ENCODE measurements at regions not wholly inside any gene's neighbourhood (a gene's known extent, or its start where the extent isn't known, plus 50 kb on each side); places are given as distances from the start of the nearest gene placed in this dataset.
A peak's percentile ranks its signal among the peaks of the same experiment; 100 is the strongest.

GRCh38 chr3:194874783-194875182, 189.1 kb downstream of the FAM43A start:
- no peak overlapping the region for H4K12ac ChIP-seq (ENCODE audit: low read depth, low read length)
- no peak overlapping the region for H2BK5ac ChIP-seq (ENCODE audit: low read depth, low read length, poor library complexity)
- no peak overlapping the region for H2BK120ac ChIP-seq (ENCODE audit: insufficient read depth, low read length, poor library complexity)
- H2BK12ac ChIP-seq (ENCODE audit: low read length), result no peak overlapping the region
- peaks cover 8 to 9% of the 10 kb centered on the region in 2 experiments for H3K4me1 ChIP-seq (ENCODE audit: control insufficient read depth in 1 of 2, insufficient read depth in 2 of 2, low read length in 2 of 2)
- no peak overlapping the region for H4K8ac ChIP-seq (ENCODE audit: low read depth, low read length)
- H3K18ac ChIP-seq (ENCODE audit: low read length), result no peak overlapping the region
- no peaks in the 10 kb centered on the region for H3K79me2 ChIP-seq (ENCODE audit: control insufficient read depth, insufficient read depth, low read length, poor library complexity)
- no peak overlapping the region for H3K23ac ChIP-seq (ENCODE audit: low read length)
- WGBS (ENCODE audit: extremely low coverage, insufficient coverage, insufficient read length), result no CpG with 5 or more reads among the region's 9 CpGs
- H3K14ac ChIP-seq (ENCODE audit: low read length), result no peak overlapping the region
- H3K79me1 ChIP-seq (ENCODE audit: low read length), result peaks cover 6% of the 10 kb centered on the region
- no peak overlapping the region for H3K4me3 ChIP-seq (ENCODE audit: low read depth, low read length)
- no peak overlapping the region for H2AFZ ChIP-seq (ENCODE audit: insufficient read depth, low read length, poor library complexity)
- H3K9ac ChIP-seq (ENCODE audit: low read length), result no peak overlapping the region
- no peaks in the 10 kb centered on the region for H3K36me3 ChIP-seq (ENCODE audit: control insufficient read depth in 1 of 2, insufficient read depth in 2 of 2, low read length in 2 of 2)
- no peaks in the 10 kb centered on the region for H3K27me3 ChIP-seq (ENCODE audit: insufficient read depth, low read length)
- H2AK5ac ChIP-seq (ENCODE audit: low read length), result no peak overlapping the region
- H3K4ac ChIP-seq (ENCODE audit: low read depth, low read length), result no peak overlapping the region
- DNase-seq, result no peak
- peaks cover 10% of the 10 kb centered on the region for H3K9me3 ChIP-seq (ENCODE audit: insufficient read depth, low read depth, low read length)
- no peak overlapping the region for H3K27ac ChIP-seq (ENCODE audit: low read depth, low read length)
- H4K91ac ChIP-seq (ENCODE audit: low read depth, low read length), result no peak overlapping the region
- H3K4me2 ChIP-seq (ENCODE audit: low read length), result no peak overlapping the region

GRCh38 chr3:194875581-194876402, 190.1 kb downstream of the FAM43A start:
- Histone ChIP-seq H3K4me2 (ENCODE audit: low read length) (no peak overlapping the region), H4K91ac (ENCODE audit: low read depth, low read length) (no peak overlapping the region), H2AK5ac (ENCODE audit: low read length) (no peak overlapping the region), H3K4me1 (ENCODE audit: control insufficient read depth in 1 of 2, insufficient read depth in 2 of 2, low read length in 2 of 2) (peaks cover 8 to 9% of the 10 kb centered on the region in 2 experiments), H3K14ac (ENCODE audit: low read length) (no peak overlapping the region), H3K27me3 (ENCODE audit: insufficient read depth, low read length) (no peaks in the 10 kb centered on the region), H3K18ac (ENCODE audit: low read length) (no peak overlapping the region), H3K23ac (ENCODE audit: low read length) (no peak overlapping the region), H3K4ac (ENCODE audit: low read depth, low read length) (no peak overlapping the region), H2BK120ac (ENCODE audit: insufficient read depth, low read length, poor library complexity) (no peak overlapping the region), H2BK12ac (ENCODE audit: low read length) (no peak overlapping the region), H3K36me3 (ENCODE audit: control insufficient read depth in 1 of 2, insufficient read depth in 2 of 2, low read length in 2 of 2) (no peaks in the 10 kb centered on the region), H4K8ac (ENCODE audit: low read depth, low read length) (no peak overlapping the region), H3K27ac (ENCODE audit: low read depth, low read length) (no peak overlapping the region), H3K79me2 (ENCODE audit: control insufficient read depth, insufficient read depth, low read length, poor library complexity) (no peaks in the 10 kb centered on the region), H3K9me3 (ENCODE audit: insufficient read depth, low read depth, low read length) (peaks cover 7% of the 10 kb centered on the region), H2AFZ (ENCODE audit: insufficient read depth, low read length, poor library complexity) (no peak overlapping the region), H4K12ac (ENCODE audit: low read depth, low read length) (no peak overlapping the region), H3K79me1 (ENCODE audit: low read length) (peaks cover 6% of the 10 kb centered on the region), H3K4me3 (ENCODE audit: low read depth, low read length) (no peak overlapping the region), H3K9ac (ENCODE audit: low read length) (no peak overlapping the region), H2BK5ac (ENCODE audit: low read depth, low read length, poor library complexity) (no peak overlapping the region)
- no CpG with 5 or more reads among the region's 20 CpGs for WGBS (ENCODE audit: extremely low coverage, insufficient coverage, insufficient read length)
- DNase-seq, result peak; percentile 27 to 78

- DNase-seq, result peak in 1 of 2 donors; percentile 30
These were observed 190.9 kb downstream of the FAM43A start for GRCh38 chr3:194876403-194877095.

GRCh38 chr3:194877291-194878119, 191.8 kb downstream of the FAM43A start:
- Histone ChIP-seq H3K9ac (ENCODE audit: low read length) (no peak overlapping the region), H3K4me2 (ENCODE audit: low read length) (no peak overlapping the region), H4K91ac (ENCODE audit: low read depth, low read length) (no peak overlapping the region), H3K9me3 (ENCODE audit: insufficient read depth, low read depth, low read length) (peaks cover 3% of the 10 kb centered on the region), H3K36me3 (ENCODE audit: control insufficient read depth in 1 of 2, insufficient read depth in 2 of 2, low read length in 2 of 2) (no peaks in the 10 kb centered on the region), H3K79me1 (ENCODE audit: low read length) (no peaks in the 10 kb centered on the region), H2AFZ (ENCODE audit: insufficient read depth, low read length, poor library complexity) (no peak overlapping the region), H3K23ac (ENCODE audit: low read length) (no peak overlapping the region), H3K4ac (ENCODE audit: low read depth, low read length) (no peak overlapping the region), H2BK120ac (ENCODE audit: insufficient read depth, low read length, poor library complexity) (no peak overlapping the region), H3K4me1 (ENCODE audit: control insufficient read depth in 1 of 2, insufficient read depth in 2 of 2, low read length in 2 of 2) (peaks cover under 1% of the 10 kb centered on the region in 2 experiments), H4K8ac (ENCODE audit: low read depth, low read length) (no peak overlapping the region), H3K27me3 (ENCODE audit: insufficient read depth, low read length) (no peaks in the 10 kb centered on the region), H3K27ac (ENCODE audit: low read depth, low read length) (no peak overlapping the region), H3K79me2 (ENCODE audit: control insufficient read depth, insufficient read depth, low read length, poor library complexity) (no peaks in the 10 kb centered on the region), H2AK5ac (ENCODE audit: low read length) (no peak overlapping the region), H2BK12ac (ENCODE audit: low read length) (no peak overlapping the region), H3K18ac (ENCODE audit: low read length) (no peak overlapping the region), H3K14ac (ENCODE audit: low read length) (no peak overlapping the region), H4K12ac (ENCODE audit: low read depth, low read length) (no peak overlapping the region), H2BK5ac (ENCODE audit: low read depth, low read length, poor library complexity) (no peak overlapping the region), H3K4me3 (ENCODE audit: low read depth, low read length) (no peak overlapping the region)
- DNase-seq, result no peak
- WGBS (ENCODE audit: extremely low coverage, insufficient coverage, insufficient read length), result no CpG with 5 or more reads among the region's 24 CpGs

More at GRCh38 chr3:194876403-194877095, 190.9 kb downstream of the FAM43A start:
- H3K79me1 ChIP-seq (ENCODE audit: low read length), result peaks cover 6% of the 10 kb centered on the region
- no peak overlapping the region for H2BK5ac ChIP-seq (ENCODE audit: low read depth, low read length, poor library complexity)
- H3K4me2 ChIP-seq (ENCODE audit: low read length), result no peak overlapping the region
- peaks cover 7% of the 10 kb centered on the region for H3K9me3 ChIP-seq (ENCODE audit: insufficient read depth, low read depth, low read length)
- no peaks in the 10 kb centered on the region for H3K27me3 ChIP-seq (ENCODE audit: insufficient read depth, low read length)
- no peak overlapping the region for H4K91ac ChIP-seq (ENCODE audit: low read depth, low read length)
- H3K9ac ChIP-seq (ENCODE audit: low read length), result no peak overlapping the region
- H3K36me3 ChIP-seq (ENCODE audit: control insufficient read depth in 1 of 2, insufficient read depth in 2 of 2, low read length in 2 of 2), result no peaks in the 10 kb centered on the region
- H2BK12ac ChIP-seq (ENCODE audit: low read length), result no peak overlapping the region
- H3K18ac ChIP-seq (ENCODE audit: low read length), result no peak overlapping the region
- no peak overlapping the region for H4K12ac ChIP-seq (ENCODE audit: low read depth, low read length)
- H4K8ac ChIP-seq (ENCODE audit: low read depth, low read length), result no peak overlapping the region
- H3K14ac ChIP-seq (ENCODE audit: low read length), result no peak overlapping the region
- no peak overlapping the region for H3K4me3 ChIP-seq (ENCODE audit: low read depth, low read length)
- H2AK5ac ChIP-seq (ENCODE audit: low read length), result no peak overlapping the region
- H2AFZ ChIP-seq (ENCODE audit: insufficient read depth, low read length, poor library complexity), result no peak overlapping the region
- no CpG with 5 or more reads among the region's 12 CpGs for WGBS (ENCODE audit: extremely low coverage, insufficient coverage, insufficient read length)
- H3K4ac ChIP-seq (ENCODE audit: low read depth, low read length), result no peak overlapping the region
- H2BK120ac ChIP-seq (ENCODE audit: insufficient read depth, low read length, poor library complexity), result no peak overlapping the region
- no peak overlapping the region for H3K27ac ChIP-seq (ENCODE audit: low read depth, low read length)
- H3K79me2 ChIP-seq (ENCODE audit: control insufficient read depth, insufficient read depth, low read length, poor library complexity), result no peaks in the 10 kb centered on the region
- peaks cover 7 to 8% of the 10 kb centered on the region in 2 experiments for H3K4me1 ChIP-seq (ENCODE audit: control insufficient read depth in 1 of 2, insufficient read depth in 2 of 2, low read length in 2 of 2)
- H3K23ac ChIP-seq (ENCODE audit: low read length), result no peak overlapping the region
